Superior temporal gyrus (tissue), 1 donor: ENCODE measurements at regions not wholly inside any gene's neighbourhood (a gene's known extent, or its start where the extent isn't known, plus 50 kb on each side); places are given as distances from the start of the nearest gene placed in this dataset.

Source experiments
- DNase-seq: peaks from one replicate; pipeline ENCODE4 v3.0.0-alpha.2; 2016; ENCODE audit errors: extremely low spot score

DNA sequence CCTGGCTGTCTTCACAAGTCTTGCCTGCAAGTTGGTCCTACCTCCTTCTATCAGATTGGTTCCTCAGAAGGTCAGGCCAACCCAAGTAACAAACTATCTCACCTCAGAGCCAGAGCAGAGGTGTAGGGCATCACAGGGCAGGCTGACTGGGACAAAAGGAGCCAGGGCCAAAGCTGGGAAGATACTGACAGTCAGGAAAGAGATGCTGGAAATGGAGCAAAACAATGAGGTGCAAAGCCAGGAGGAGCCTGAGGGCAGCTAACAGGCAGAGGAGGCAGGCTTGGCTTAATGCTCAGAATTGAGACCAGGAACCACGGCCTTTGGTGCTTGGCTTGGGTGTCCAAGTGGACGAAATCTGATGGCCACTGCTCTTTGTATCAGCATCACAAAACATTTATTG, 68.4 kb upstream of the PNMA1 start:
- DNase-seq = no peak

DNA sequence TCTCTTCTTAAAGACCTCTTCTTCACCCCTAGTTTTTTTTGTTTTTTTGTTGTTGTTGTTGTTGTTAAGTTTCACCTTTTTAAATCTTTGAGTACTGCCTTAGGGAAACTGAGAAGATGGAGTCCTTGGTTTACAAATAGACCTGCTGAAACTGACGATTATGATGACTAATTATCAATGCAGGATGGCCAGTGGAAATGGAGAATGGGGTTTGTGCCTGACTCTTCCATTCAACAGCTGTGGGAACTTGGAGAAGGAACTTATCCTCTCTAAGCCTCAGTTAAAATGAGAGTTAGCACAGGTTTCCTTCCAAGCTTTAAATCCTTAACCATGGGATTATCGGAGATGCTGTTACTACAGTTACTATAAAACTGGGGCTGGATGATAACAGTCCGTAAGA, 66.7 kb upstream of the PNMA1 start:
- DNase-seq = no peak

DNA sequence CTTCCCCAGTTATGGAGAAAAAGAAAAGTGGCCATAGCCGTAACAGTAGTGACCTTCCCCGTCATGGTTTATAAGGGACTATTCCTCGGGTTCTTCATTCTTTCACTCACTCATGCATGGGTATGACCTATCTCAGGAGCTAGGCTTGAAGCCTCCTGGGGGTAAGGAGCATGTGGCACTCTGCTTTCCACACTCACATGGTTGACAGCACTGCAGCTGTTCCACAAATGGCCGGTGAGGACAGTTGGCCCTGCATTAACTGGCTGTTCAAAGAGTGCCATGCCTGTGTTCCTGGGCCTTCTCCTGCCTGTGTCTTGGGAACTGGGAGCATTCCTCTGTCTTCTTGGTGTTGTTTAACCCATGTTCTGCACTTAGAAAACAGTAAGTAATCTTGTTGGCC, 66.2 kb upstream of the PNMA1 start:
- no peak for DNase-seq

DNA sequence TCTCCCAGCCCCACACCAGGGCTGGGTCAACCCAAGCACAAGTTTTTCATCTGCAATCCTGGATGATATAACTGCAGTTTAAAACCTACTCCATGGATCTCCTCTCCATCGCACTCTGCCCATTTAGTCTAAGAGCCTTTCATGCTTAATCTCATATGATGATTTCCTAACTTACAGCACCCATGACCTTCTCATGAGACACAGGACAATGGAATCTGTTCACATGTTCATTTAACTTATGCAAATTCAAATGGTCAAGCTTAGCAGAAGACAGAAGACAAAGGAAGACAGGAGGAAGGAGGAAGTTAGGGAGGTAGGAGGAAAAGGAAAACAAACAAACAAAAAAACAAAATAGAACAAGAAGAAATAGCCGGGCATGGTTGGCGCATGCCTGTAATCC, 64.6 kb upstream of the PNMA1 start:
- no peak for DNase-seq

- no peak for DNase-seq
These were observed 63.2 kb upstream of the PNMA1 start for GRCh38 chr14:73777420-73777819.

DNA sequence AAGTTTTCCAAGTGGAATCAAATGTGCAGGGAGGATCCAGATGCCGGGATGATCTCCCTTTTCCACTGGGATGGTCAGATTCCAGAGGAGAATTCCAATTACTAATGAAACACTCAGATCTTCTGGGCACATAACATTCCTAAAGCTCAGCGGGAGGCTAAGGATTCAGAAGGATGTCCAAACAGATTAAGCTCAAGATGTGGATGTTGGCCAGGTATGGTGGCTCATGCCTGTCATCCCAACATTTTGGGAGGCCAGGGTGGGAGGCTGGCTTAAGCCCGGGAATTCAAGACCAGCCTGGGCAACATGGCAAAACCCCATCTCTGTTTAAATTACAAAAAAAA, 62.0 kb upstream of the PNMA1 start:
- no peak for DNase-seq

- no peak for DNase-seq
These were observed 61.4 kb upstream of the PNMA1 start for GRCh38 chr14:73775339-73776193.

DNA sequence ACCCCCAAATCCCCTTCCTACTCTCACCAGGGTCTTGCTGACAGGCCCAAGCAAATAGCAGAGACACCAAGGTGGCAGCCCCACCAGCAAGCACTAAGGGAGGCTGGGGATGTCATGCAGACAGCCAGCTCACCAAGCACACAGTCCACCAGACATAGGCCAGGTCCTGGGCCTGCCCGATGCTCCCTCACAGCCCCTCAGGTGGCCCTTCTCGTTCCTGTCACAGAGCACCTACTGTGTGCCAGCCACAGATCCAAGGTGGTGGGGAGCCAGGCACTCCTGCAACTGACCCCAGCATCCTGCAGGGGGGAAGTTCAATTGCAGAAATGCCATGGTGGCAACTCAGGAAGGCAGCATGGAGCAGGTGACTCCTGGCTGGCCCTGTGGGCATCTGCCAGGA, 60.5 kb upstream of the PNMA1 start:
- no peak for DNase-seq

- no peak for DNase-seq
These were observed 60.0 kb upstream of the PNMA1 start for GRCh38 chr14:73774241-73774570.

DNA sequence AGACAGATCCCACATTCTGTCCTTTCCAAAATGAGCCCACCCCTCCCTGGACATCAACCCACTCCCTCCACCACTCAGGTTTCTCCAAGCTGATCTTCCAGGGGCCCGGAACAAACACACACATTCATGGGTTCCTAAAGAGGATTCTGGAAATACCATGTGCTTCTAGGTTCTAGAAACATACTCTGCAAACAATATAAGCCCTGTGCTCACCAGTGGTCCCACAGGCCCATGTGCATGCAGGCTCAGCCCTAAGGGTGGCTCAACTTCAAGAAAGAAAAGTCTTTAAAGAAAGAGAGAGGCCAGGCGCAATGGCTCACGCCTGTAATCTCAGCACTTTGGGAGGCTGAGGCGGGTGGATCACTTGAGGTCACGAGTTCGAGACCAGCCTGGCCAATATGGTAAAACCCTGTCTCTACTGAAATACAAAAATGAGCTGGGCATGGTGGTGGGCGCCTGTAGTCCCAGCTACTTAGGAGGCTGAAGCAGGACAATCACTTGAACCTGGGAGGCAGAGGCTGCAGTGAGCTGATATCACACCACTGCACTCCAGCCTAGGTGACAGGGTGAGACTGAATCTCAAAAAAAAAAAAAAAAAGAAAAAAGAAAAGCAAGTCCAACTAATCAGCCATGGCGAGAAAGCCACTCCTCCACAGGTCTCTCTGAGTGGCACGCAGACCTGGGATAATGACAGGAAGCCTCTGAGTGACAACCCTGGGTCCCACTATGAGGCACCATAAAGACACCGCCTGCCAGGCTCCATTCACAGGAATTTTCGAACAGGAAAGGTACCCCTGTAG, 59.5 kb upstream of the PNMA1 start:
- no peak for DNase-seq

- peak; percentile 53 for DNase-seq
These were observed 57.9 kb upstream of the PNMA1 start for GRCh38 chr14:73771848-73772638.

GRCh38 chr14:73770977-73771847, 57.0 kb upstream of the PNMA1 start:
- no peak for DNase-seq

DNA sequence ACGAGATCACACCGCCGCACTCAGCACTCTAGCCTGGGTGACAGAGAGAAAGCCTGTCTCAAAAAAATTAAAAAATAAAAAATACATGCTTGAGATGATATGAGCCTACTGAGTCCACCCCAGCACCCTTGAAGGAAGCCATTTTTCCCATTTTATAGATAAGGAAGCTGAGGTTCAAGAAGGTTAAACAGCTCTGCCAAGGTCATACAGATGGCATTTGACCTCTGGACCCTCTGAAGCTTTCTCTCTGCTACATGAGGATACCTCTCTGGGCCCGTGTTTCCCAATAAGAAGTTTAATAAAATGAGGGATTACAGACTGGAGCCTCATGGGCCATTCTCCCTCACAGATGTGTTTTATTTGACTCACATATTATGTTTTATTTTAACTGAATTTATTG, 53.9 kb upstream of the PNMA1 start:
- no peak for DNase-seq

DNA sequence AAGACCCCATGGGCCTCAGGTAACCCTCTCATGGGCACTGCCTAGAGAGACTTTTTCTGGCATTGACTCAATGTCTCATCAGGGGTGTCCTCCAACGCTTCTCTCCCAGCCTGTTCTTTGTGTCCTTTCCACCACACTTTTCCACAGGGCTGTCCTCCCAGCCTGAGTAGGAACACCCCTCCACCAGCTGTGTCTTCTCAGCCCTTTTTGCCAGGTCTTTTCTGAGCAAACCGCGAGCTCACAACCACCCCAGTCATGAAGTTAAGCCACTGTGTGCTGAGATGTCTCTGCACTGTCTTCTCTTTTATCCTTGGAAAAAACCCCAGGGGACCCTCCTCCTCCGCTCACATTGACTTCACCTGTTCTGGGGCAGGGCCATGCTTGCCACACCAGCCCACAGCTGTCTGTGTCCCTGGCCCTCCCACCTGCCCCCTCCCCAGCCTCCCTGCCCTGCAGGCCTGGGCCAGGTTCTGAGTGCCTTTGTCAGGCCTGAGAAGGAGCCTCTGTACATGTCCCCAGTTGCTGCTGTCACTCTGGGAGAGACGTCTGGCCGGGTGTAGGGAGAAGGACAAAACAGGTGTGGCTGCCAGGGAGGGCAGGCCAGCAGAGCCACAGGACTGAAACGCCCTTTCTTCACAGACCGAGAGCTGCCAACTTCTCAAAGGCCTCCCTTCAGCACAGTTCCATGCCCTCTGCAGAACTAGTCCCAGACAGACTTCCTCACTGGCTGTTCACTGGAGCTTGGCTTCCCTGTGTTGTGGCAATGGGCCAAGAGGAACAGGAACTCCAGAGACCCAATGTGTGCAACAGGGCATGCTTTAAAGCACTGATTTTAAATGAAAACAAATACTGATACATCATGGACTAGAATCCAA, 50.5 kb upstream of the PNMA1 start:
- peak; percentile 46 for DNase-seq
